Subcutaneous abdominal adipose tissue (tissue), 5 donors: ENCODE measurements at regions not wholly inside any gene's neighbourhood (a gene's known extent, or its start where the extent isn't known, plus 50 kb on each side); places are given as distances from the start of the nearest gene placed in this dataset.
"Not testable (repeated sequence)": the region's sequence is repeated elsewhere in the genome, so short reads cannot be mapped to it uniquely, and the experiment has no call there.

ENCODE experiments used
- H3K27ac ChIP-seq: one replicate; pipeline ENCODE4 v1.7.0; 2013; ENCODE audit warnings: low read depth, mild to moderate bottlenecking, inconsistent platforms, low read length, moderate library complexity
- H3K27me3 ChIP-seq, 5 donors: one replicate each; pipeline ENCODE4 v1.7.0; 2013; ENCODE audit warnings: low read length in 5 of 5, inconsistent platforms in 1 of 5; ENCODE audit not compliant: control insufficient read depth in 5 of 5, insufficient read depth in 4 of 5
- H3K36me3 ChIP-seq, 5 donors: one replicate each; pipeline ENCODE4 v1.7.0; 2013; ENCODE audit warnings: low read length in 5 of 5; ENCODE audit not compliant: control insufficient read depth in 5 of 5, insufficient read depth in 5 of 5
- H3K4me1 ChIP-seq, 5 donors: one replicate each; pipeline ENCODE4 v1.7.0; 2013; ENCODE audit warnings: low read length in 5 of 5, mild to moderate bottlenecking in 3 of 5, moderate library complexity in 1 of 5; ENCODE audit not compliant: control insufficient read depth in 5 of 5, insufficient read depth in 5 of 5
- H3K4me3 ChIP-seq, 5 donors: one replicate each; pipeline ENCODE4 v1.7.0; 2013; ENCODE audit warnings: low read length in 5 of 5, low read depth in 1 of 5
- H3K9ac ChIP-seq, 5 donors: one replicate each; pipeline ENCODE4 v1.7.0; 2013; ENCODE audit warnings: low read length in 5 of 5, mild to moderate bottlenecking in 4 of 5, moderate library complexity in 3 of 5
- H3K9me3 ChIP-seq, 5 donors: one replicate each; pipeline ENCODE4 v1.7.0; 2013; ENCODE audit warnings: low read length in 5 of 5; ENCODE audit not compliant: control insufficient read depth in 5 of 5
- donor health status: healthy.
- donor health status: healthy.
- donor health status: healthy.
- donor health status: healthy.
- donor health status: healthy.

DNA sequence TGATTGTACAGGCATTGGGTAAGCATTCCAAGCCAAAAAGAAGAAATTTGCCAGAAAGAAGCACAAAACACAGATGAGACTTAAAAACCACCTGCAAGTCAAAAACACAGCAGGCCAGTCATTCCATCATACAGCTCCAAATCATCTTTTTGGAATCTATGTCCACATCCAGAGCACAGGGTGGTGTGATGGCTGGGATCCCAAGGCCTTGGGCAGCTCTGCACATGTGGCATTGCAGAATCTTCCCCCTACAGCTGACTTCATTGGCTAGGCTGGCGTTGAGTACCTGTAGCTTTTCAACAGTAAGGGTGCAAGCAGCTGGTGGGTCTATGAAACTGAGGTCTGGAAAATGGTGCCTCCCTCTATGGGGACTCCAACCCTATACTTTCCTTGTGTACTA lies 236.7 kb downstream of the CWH43 start:
- not testable (repeated sequence) for H3K9ac ChIP-seq, H3K9me3 ChIP-seq, H3K36me3 ChIP-seq, H3K4me1 ChIP-seq, H3K27me3 ChIP-seq, H3K4me3 ChIP-seq, H3K27ac ChIP-seq

- not testable (repeated sequence) for H3K4me1 ChIP-seq, H3K9ac ChIP-seq, H3K4me3 ChIP-seq, H3K36me3 ChIP-seq, H3K9me3 ChIP-seq, H3K27ac ChIP-seq, H3K27me3 ChIP-seq
Measured at GRCh38 chr4:49226216-49226866, 240.3 kb downstream of the CWH43 start.

DNA sequence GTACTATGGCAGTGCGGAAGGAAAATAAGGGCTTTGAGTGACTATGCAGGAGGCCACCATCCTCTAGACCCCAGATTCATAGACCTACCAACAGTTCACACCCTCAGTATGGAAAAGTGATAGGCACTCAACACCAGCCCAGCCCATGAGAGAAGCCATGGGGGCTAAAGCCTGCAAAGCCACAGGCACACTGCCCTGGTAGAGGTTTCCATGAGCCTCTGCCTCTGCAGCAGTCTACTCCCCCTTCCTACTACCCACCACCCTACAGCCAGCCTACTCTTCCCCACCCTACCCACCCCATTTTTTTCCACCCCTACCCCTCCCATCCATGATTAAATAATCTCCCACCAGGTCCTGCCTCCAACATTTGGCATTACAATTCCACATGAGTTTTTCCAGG lies 241.9 kb downstream of the CWH43 start:
- H3K4me1 ChIP-seq, H3K9ac ChIP-seq, H3K27ac ChIP-seq, H3K27me3 ChIP-seq, H3K36me3 ChIP-seq, H3K4me3 ChIP-seq, H3K9me3 ChIP-seq: not testable (repeated sequence)

DNA sequence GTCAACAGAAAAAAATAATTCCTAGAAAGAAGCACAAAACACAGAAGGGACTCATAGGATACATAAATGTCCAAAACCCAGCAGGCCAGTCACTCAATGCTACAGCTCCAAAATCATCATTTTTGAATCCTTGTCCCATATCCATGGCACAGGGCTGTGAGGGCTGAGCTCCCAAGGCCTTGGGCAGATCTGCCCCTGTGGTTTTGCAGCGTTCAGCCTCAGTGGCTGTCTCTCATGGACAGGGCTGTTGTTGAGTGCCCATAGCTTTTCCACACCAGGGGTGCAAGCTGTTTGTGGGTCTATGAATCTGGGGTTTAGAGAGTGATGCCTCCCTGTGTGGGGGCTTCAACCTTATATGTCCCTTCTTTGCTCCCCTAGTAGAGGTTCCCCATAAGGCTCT lies 243.2 kb downstream of the CWH43 start:
- H3K4me1 ChIP-seq, H3K36me3 ChIP-seq, H3K9me3 ChIP-seq, H3K27ac ChIP-seq, H3K4me3 ChIP-seq, H3K27me3 ChIP-seq, H3K9ac ChIP-seq: not testable (repeated sequence)

DNA sequence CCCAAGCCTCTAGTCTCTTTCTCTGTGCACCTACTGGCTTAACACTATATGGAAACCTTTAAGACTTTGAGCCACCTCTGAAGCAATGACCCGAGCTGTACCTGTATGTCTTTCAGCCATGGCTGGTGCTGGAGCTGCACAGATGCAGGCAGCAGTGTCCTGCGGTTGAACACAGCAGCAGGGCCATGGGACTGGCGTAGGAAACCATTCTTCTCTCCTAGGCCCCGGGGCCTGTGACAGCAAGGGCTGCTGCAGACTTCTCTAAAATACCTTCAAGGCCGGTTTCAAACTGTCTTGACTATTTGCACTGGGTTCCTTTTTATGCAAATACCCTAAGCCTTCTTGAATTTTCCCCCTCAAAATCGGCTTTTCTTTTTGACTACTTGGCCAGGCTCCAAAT lies 243.6 kb downstream of the CWH43 start:
- not testable (repeated sequence) for H3K4me3 ChIP-seq, H3K9ac ChIP-seq, H3K9me3 ChIP-seq, H3K27me3 ChIP-seq, H3K27ac ChIP-seq, H3K36me3 ChIP-seq, H3K4me1 ChIP-seq

DNA sequence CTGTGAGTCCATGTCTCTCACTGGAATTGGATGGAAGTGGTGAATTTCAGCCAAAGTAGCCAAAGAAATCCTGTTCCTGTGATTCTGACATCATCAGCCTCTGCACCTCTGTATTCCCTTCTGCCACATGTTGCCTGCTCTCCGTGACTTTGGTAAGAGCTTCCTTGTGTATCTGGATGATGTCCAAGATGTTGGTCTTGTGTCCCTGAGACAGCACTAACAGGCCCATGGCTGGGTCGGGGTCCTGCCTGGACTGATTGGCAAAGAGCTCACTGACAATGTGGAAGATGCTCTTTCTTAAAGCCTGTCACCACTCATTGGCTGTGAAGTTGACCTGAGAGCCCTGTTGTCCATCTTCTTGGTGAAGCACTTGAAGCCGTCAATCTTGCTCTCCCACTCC lies 247.3 kb downstream of the CWH43 start:
- not testable (repeated sequence) for H3K27ac ChIP-seq, H3K9ac ChIP-seq, H3K36me3 ChIP-seq, H3K27me3 ChIP-seq, H3K9me3 ChIP-seq, H3K4me1 ChIP-seq, H3K4me3 ChIP-seq

DNA sequence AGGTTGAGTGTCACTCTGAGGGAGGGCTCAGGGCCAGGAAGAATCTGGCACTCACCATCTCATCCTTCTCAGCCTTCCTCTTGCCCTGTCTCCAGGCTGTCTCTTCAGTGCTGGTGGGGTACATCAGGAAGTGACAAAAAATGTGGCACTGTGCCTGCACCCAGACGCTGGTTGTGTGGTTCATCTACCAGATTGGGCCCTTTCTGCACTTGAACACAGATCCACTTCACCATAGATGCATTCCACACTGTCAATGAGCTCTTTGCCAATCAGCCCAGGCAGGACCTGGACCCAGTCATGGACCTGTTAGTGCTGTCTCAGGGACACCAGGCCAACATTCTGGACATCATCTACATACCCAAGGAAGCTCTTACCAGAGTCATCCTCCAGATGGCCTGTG lies 247.7 kb downstream of the CWH43 start:
- H3K27me3 ChIP-seq, H3K27ac ChIP-seq, H3K9me3 ChIP-seq, H3K4me1 ChIP-seq, H3K36me3 ChIP-seq, H3K4me3 ChIP-seq, H3K9ac ChIP-seq: not testable (repeated sequence)

DNA sequence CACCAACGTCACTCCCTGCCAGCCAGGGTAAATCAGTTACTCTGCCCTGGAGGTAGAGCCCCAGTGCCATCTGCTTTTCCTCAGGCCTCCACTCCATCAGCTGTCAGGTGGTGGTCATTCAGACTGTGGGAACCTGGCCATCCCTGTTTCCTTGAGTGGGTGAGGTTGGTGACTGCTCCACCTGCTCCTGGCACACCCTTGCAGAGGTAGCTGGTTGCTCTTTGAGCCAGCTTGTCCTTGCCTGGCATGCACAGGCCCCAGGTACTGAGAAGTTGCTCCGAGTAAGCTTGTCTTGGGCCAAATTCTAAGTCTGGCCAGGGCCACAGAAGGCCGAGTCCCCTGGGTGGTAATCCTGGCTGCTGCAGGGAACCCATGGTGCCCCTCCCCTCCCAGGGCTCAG lies 248.3 kb downstream of the CWH43 start:
- not testable (repeated sequence) for H3K9ac ChIP-seq, H3K4me3 ChIP-seq, H3K4me1 ChIP-seq, H3K27me3 ChIP-seq, H3K9me3 ChIP-seq, H3K36me3 ChIP-seq, H3K27ac ChIP-seq

- not testable (repeated sequence) for H3K27me3 ChIP-seq, H3K36me3 ChIP-seq, H3K4me3 ChIP-seq, H3K27ac ChIP-seq, H3K4me1 ChIP-seq, H3K9ac ChIP-seq, H3K9me3 ChIP-seq
Measured at GRCh38 chr4:49235413-49236160, 249.5 kb downstream of the CWH43 start.

DNA sequence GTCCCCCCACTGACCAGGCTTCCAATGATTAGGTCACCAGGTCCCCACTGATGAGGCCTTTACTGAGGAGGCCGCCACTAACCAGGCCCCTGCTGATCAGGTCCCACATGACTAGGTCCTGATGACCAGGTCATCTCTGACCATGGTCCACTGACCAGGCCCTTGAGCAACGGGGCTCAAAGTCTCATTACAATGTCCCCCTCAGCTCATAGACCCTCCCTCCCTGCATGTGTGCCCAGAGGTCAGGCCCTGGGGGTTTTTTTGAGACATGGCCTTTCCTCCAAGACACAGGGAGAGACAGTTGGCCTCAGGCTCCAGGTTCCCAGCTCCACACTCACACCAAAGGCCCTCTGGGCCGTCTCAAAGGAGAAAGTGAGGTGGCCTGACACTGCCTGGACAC lies 250.4 kb downstream of the CWH43 start:
- not testable (repeated sequence) for H3K4me3 ChIP-seq, H3K27me3 ChIP-seq, H3K4me1 ChIP-seq, H3K9me3 ChIP-seq, H3K36me3 ChIP-seq, H3K9ac ChIP-seq, H3K27ac ChIP-seq

GRCh38 chr4:49241295-49241694 lies 255.2 kb downstream of the CWH43 start:
- H3K4me3 ChIP-seq, H3K9ac ChIP-seq, H3K36me3 ChIP-seq, H3K4me1 ChIP-seq, H3K9me3 ChIP-seq, H3K27ac ChIP-seq, H3K27me3 ChIP-seq: not testable (repeated sequence)
